Liver (tissue), 3 donors: ENCODE measurements at regions not wholly inside any gene's neighbourhood (a gene's known extent, or its start where the extent isn't known, plus 50 kb on each side); places are given as distances from the start of the nearest gene placed in this dataset.

Experiments
- EGR1 ChIP-seq, 2 donors: IDR thresholded peaks; 2 replicates each; pipeline ENCODE4 v1.6.1; 2016 to 2018; ENCODE audit warnings: antibody characterized with exemption in 2 of 2, low read depth in 2 of 2
- FOXA1 ChIP-seq: IDR thresholded peaks from 2 replicates; pipeline ENCODE4 v1.6.1; 2016; ENCODE audit warnings: antibody characterized with exemption
- JUND ChIP-seq, 2 donors: IDR thresholded peaks; 2 replicates each; pipeline ENCODE4 v1.6.1; 2016; ENCODE audit warnings: antibody characterized with exemption in 2 of 2
- RAD21 ChIP-seq, 2 donors: IDR thresholded peaks; 2 replicates each; pipeline ENCODE4 v1.6.1; 2016; ENCODE audit warnings: antibody characterized with exemption in 2 of 2, mild to moderate bottlenecking in 2 of 2
- RXRA ChIP-seq, 2 donors: IDR thresholded peaks; 2 replicates each; pipeline ENCODE4 v1.6.1; 2017 to 2018; ENCODE audit warnings: antibody characterized with exemption in 2 of 2, mild to moderate bottlenecking in 1 of 2
- SP1 ChIP-seq: IDR thresholded peaks from 2 replicates; pipeline ENCODE4 v1.6.1; 2018; ENCODE audit warnings: antibody characterized with exemption, mild to moderate bottlenecking
- TAF1 ChIP-seq: conservative IDR thresholded peaks from 2 replicates; pipeline ENCODE4 v1.6.1; 2016; ENCODE audit warnings: antibody characterized with exemption, mild to moderate bottlenecking
- TF ChIP-seq, protein P1 (sequence below): fragments of 150-350 bp; IDR thresholded peaks from 2 replicates; pipeline ENCODE4 v1.5.1; 2017; ENCODE audit warnings: improper control_type of control experiment, low read depth, low read length; ENCODE audit not compliant: missing input control
- TF ChIP-seq, protein P2 (sequence below): IDR thresholded peaks from 2 replicates; pipeline ENCODE4 v1.6.1; 2016; ENCODE audit warnings: antibody characterized with exemption
- TF ChIP-seq, protein P3 (sequence below): IDR thresholded peaks from 2 replicates; pipeline ENCODE4 v1.6.1; 2016; ENCODE audit warnings: antibody characterized with exemption
- TF ChIP-seq, protein P4 (sequence below): IDR thresholded peaks from 2 replicates; pipeline ENCODE4 v1.6.1; 2016; ENCODE audit warnings: antibody characterized with exemption, mild to moderate bottlenecking
- donor health status: healthy.
- donor health status: healthy.

DNA sequence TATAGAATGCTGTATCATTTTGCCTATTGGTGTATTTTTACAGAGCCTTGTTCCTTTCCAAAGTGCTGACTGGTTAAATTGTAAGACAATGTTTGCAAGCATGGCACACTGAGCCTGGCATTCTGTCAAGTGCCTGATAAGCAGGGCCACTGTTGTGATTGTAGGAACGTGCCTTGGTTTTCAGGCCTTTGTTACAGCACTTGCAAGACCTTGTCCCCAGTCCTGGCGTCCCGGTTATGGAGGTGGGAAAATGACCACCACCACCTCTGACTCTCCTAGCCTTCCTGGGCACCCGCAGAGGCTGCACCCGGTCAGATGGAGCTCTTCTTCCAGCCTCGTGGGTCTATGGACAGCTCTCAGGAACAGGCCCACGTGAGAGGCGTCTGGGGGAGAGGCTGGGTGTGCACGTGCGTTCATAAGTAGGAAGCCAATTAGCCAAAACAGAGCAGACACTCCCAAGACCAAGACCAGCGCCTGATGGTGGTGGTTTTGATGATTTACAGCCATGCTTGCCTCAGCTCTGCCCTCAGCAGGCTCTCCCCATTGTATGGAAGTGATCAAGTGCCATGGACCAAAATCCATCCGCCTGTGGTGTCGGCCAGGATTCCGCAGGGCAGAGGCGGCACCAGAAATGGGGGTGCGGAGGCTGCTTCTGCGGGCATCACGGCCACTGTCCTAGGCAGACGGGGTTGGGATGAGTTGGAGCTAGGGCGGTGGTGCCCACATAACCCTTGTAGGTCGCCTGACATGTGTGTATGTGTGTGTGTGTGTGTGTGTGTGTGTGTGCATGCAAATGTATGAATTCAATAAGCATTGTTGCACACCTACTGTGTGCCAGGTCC is 89.8 kb downstream of the RTL6 start:
- TF ChIP-seq, protein P1, sequence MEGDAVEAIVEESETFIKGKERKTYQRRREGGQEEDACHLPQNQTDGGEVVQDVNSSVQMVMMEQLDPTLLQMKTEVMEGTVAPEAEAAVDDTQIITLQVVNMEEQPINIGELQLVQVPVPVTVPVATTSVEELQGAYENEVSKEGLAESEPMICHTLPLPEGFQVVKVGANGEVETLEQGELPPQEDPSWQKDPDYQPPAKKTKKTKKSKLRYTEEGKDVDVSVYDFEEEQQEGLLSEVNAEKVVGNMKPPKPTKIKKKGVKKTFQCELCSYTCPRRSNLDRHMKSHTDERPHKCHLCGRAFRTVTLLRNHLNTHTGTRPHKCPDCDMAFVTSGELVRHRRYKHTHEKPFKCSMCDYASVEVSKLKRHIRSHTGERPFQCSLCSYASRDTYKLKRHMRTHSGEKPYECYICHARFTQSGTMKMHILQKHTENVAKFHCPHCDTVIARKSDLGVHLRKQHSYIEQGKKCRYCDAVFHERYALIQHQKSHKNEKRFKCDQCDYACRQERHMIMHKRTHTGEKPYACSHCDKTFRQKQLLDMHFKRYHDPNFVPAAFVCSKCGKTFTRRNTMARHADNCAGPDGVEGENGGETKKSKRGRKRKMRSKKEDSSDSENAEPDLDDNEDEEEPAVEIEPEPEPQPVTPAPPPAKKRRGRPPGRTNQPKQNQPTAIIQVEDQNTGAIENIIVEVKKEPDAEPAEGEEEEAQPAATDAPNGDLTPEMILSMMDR: no peak
- TF ChIP-seq, protein P2, sequence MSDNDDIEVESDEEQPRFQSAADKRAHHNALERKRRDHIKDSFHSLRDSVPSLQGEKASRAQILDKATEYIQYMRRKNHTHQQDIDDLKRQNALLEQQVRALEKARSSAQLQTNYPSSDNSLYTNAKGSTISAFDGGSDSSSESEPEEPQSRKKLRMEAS: no peak
- TF ChIP-seq, protein P3, sequence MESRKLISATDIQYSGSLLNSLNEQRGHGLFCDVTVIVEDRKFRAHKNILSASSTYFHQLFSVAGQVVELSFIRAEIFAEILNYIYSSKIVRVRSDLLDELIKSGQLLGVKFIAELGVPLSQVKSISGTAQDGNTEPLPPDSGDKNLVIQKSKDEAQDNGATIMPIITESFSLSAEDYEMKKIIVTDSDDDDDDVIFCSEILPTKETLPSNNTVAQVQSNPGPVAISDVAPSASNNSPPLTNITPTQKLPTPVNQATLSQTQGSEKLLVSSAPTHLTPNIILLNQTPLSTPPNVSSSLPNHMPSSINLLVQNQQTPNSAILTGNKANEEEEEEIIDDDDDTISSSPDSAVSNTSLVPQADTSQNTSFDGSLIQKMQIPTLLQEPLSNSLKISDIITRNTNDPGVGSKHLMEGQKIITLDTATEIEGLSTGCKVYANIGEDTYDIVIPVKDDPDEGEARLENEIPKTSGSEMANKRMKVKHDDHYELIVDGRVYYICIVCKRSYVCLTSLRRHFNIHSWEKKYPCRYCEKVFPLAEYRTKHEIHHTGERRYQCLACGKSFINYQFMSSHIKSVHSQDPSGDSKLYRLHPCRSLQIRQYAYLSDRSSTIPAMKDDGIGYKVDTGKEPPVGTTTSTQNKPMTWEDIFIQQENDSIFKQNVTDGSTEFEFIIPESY: no peak
- TF ChIP-seq, protein P4, sequence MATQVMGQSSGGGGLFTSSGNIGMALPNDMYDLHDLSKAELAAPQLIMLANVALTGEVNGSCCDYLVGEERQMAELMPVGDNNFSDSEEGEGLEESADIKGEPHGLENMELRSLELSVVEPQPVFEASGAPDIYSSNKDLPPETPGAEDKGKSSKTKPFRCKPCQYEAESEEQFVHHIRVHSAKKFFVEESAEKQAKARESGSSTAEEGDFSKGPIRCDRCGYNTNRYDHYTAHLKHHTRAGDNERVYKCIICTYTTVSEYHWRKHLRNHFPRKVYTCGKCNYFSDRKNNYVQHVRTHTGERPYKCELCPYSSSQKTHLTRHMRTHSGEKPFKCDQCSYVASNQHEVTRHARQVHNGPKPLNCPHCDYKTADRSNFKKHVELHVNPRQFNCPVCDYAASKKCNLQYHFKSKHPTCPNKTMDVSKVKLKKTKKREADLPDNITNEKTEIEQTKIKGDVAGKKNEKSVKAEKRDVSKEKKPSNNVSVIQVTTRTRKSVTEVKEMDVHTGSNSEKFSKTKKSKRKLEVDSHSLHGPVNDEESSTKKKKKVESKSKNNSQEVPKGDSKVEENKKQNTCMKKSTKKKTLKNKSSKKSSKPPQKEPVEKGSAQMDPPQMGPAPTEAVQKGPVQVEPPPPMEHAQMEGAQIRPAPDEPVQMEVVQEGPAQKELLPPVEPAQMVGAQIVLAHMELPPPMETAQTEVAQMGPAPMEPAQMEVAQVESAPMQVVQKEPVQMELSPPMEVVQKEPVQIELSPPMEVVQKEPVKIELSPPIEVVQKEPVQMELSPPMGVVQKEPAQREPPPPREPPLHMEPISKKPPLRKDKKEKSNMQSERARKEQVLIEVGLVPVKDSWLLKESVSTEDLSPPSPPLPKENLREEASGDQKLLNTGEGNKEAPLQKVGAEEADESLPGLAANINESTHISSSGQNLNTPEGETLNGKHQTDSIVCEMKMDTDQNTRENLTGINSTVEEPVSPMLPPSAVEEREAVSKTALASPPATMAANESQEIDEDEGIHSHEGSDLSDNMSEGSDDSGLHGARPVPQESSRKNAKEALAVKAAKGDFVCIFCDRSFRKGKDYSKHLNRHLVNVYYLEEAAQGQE: no peak
- TF ChIP-seq TAF1: no peak
- no peak for TF ChIP-seq RAD21 (IDR thresholded peaks at IDR 0.05)
- no peak for TF ChIP-seq EGR1 (IDR thresholded peaks at IDR 0.05; ENCODE audit: low read depth in 2 of 2)
- TF ChIP-seq SP1: no peak
- no peak for TF ChIP-seq RXRA (IDR thresholded peaks at IDR 0.05)
- TF ChIP-seq JUND (IDR thresholded peaks at IDR 0.05): no peak
- TF ChIP-seq FOXA1: no peak
